ENCODE measurements at regions not wholly inside any gene's neighbourhood (a gene's known extent, or its start where the extent isn't known, plus 50 kb on each side); places are given as distances from the start of the nearest gene placed in this dataset.

- DNase-seq (ENCODE audit: low read depth) = peak; percentile 62
Observed at GRCh38 chr18:61949946-61950345, 57.1 kb upstream of the RNF152 start.

- DNase-seq (ENCODE audit: low read depth) = no peak
Observed at GRCh38 chr18:61948846-61949438, 56.1 kb upstream of the RNF152 start.

- DNase-seq (ENCODE audit: low read depth) = no peak
Observed at GRCh38 chr18:61948281-61948741, 55.5 kb upstream of the RNF152 start.

GRCh38 chr18:61946449-61946848, 53.6 kb upstream of the RNF152 start:
- DNase-seq (ENCODE audit: low read depth) = no peak

GRCh38 chr18:61943175-61943964, 50.6 kb upstream of the RNF152 start:
- DNase-seq (ENCODE audit: low read depth) = no peak
